GM12878 (cell line): ENCODE measurements at regions not wholly inside any gene's neighbourhood (a gene's known extent, or its start where the extent isn't known, plus 50 kb on each side); places are given as distances from the start of the nearest gene placed in this dataset.

ENCODE experiments used
- ATAC-seq: fragments of 200-7000 bp; cut with Tn5 transposase; 3 replicates; pipeline ENCODE4 v1.9.1; 2020; ENCODE audit warnings: mild to moderate bottlenecking, moderate library complexity
- BruUV-seq: library from RNA; stranded (reverse); fragments of 400-500 nt; replicated peaks from 2 replicates; lab custom pipeline; 2021; lab: Mats Ljungman, UMichigan
- CTCF ChIA-PET: fragments of 300-600 bp; sonication (Branson Sonifier 250); formaldehyde crosslinking; extraction: SDS; loops from one replicate; lab custom pipeline; 2021; ENCODE audit warnings: inconsistent platforms; lab: Yijun Ruan, JAX
- POLR2A ChIA-PET: fragments of 350-600 bp; formaldehyde crosslinking; extraction: SDS; loops from one replicate; lab custom pipeline; 2021; ENCODE audit warnings: inconsistent platforms; lab: Charles Lee
- RAD21 ChIA-PET: fragments of 300-600 bp; sonication (Branson Sonifier 250); formaldehyde crosslinking; loops from one replicate; lab custom pipeline; 2023; ENCODE audit warnings: antibody characterized with exemption; ENCODE audit not compliant: unreplicated experiment; lab: Charles Lee
- SMC1A ChIA-PET: fragments of 300-600 bp; sonication (Branson Sonifier 250); formaldehyde crosslinking; loops from one replicate; lab custom pipeline; 2023; ENCODE audit not compliant: unreplicated experiment, uncharacterized antibody; lab: Charles Lee
- DNase-seq: peaks from one replicate; pipeline ENCODE4 v3.0.0-alpha.2; 2011; ENCODE audit warnings: low read depth, low spot score
- FAIRE-seq: peaks from 3 replicates; lab custom pipeline; 2011; peaks lifted over from hg19 to GRCh38; lab: Jason Lieb, UNC
- H2AFZ ChIP-seq: 2 replicates; pipeline ENCODE4 v1.6.0; 2011; ENCODE audit warnings: low read depth, low read length, control low read depth; ENCODE audit not compliant: control insufficient read depth
- H3K27ac ChIP-seq: 2 replicates; pipeline ENCODE4 v1.5.1; 2011; ENCODE audit warnings: control low read depth; ENCODE audit not compliant: control insufficient read depth, insufficient read depth
- H3K27me3 ChIP-seq, 2 experiments: replicated peaks in 1 of 2; 2 replicates each; pipeline versions ENCODE4 v1.6.0 to v1.6.1; 2011; ENCODE audit warnings: low read length in 1 of 2; ENCODE audit not compliant: control insufficient read depth in 2 of 2, insufficient read depth in 2 of 2
- H3K36me3 ChIP-seq, 2 experiments: 2 replicates each; pipeline ENCODE4 v1.5.1; 2011; ENCODE audit warnings: low read length in 1 of 2; ENCODE audit not compliant: control insufficient read depth in 2 of 2, insufficient read depth in 2 of 2
- H3K4me1 ChIP-seq: 2 replicates; pipeline ENCODE4 v1.6.1; 2011; ENCODE audit warnings: mild to moderate bottlenecking, low read length, moderate library complexity, mixed read lengths; ENCODE audit not compliant: control insufficient read depth, insufficient read depth
- H3K4me2 ChIP-seq: 2 replicates; pipeline ENCODE4 v1.6.0; 2011; ENCODE audit warnings: control low read depth; ENCODE audit not compliant: control insufficient read depth, insufficient read depth
- H3K4me3 ChIP-seq: fragments of 200-600 bp; sonication (generic); 2 replicates; pipeline ENCODE4 v1.5.1; 2016
- H3K79me2 ChIP-seq: 2 replicates; pipeline ENCODE4 v1.6.0; 2011; ENCODE audit warnings: low read length; ENCODE audit not compliant: control insufficient read depth, insufficient read depth
- H3K9ac ChIP-seq: 2 replicates; pipeline ENCODE4 v1.8.0; 2011; ENCODE audit warnings: low read length, control low read depth, mixed read lengths; ENCODE audit not compliant: control insufficient read depth, insufficient read depth
- H3K9me3 ChIP-seq: replicated peaks from 3 replicates; pipeline ENCODE4 v1.5.1; 2011; ENCODE audit warnings: mild to moderate bottlenecking, low read length; ENCODE audit not compliant: control insufficient read depth, insufficient read depth
- H4K20me1 ChIP-seq: 2 replicates; pipeline ENCODE4 v1.6.0; 2011; ENCODE audit not compliant: control insufficient read depth, insufficient read depth
- ATF7 ChIP-seq: fragments of 450-650 bp; IDR thresholded peaks from 2 replicates; pipeline ENCODE4 v1.6.1; 2016; ENCODE audit warnings: low read depth, mild to moderate bottlenecking
- CHD4 ChIP-seq: fragments of 200-600 bp; sonication (generic); IDR thresholded peaks from 2 replicates; pipeline ENCODE4 v1.6.1; 2016; ENCODE audit warnings: mild to moderate bottlenecking
- RAD21 ChIP-seq: IDR thresholded peaks from 2 replicates; pipeline ENCODE4 v1.6.1; 2011; ENCODE audit warnings: mild to moderate bottlenecking, low read depth, low read length, moderate library complexity; ENCODE audit not compliant: insufficient read depth
- SP1 ChIP-seq: IDR thresholded peaks from one replicate; pipeline ENCODE4 v1.6.1; 2011; ENCODE audit warnings: low read depth, low read length
- SUZ12 ChIP-seq: fragments of 200-600 bp; sonication (generic); IDR thresholded peaks from one replicate; pipeline ENCODE4 v1.6.1; 2018; ENCODE audit warnings: antibody characterized with exemption, mild to moderate bottlenecking; ENCODE audit not compliant: unreplicated experiment
- ZNF592 ChIP-seq: fragments of 450-650 bp; IDR thresholded peaks from 2 replicates; pipeline ENCODE4 v1.6.1; 2017; ENCODE audit warnings: mild to moderate bottlenecking, moderate library complexity
- WGBS: methylation state at CpG from one replicate; pipeline ENCODE4 v1.1.6; 2016; ENCODE audit warnings: low lambda C conversion rate; ENCODE audit not compliant: insufficient replicate concordance, insufficient coverage; ENCODE audit errors: missing lambda C conversion rate; 5-methylcytosine and 5-hydroxymethylcytosine counted together
- in situ Hi-C: fragments of 300-500 bp; cut with MboI; formaldehyde crosslinking; loops from 9 replicates; pipeline ENCODE4 v1.14.3; 2018; ENCODE audit warnings: mixed read lengths
- intact Hi-C: fragments of 100-400 bp; cut with micrococcal nuclease; formaldehyde crosslinking; loops from one replicate; pipeline ENCODE4 v1.14.2; 2022; ENCODE audit not compliant: unreplicated experiment

- TF ChIP-seq SUZ12 (no peak), ATF7 (no peak), CHD4 (no peak), RAD21 (no peak), SP1 (no peak)
Measured at GRCh38 chr4:114527170-114527569, 71.4 kb upstream of the UGT8 start (continued).

GRCh38 chr4:114527637-114528036 is 71.0 kb upstream of the UGT8 start:
- Histone ChIP-seq H2AFZ (no peak overlapping the region), H3K27me3 (no peaks in the 10 kb centered on the region), H3K36me3 (no peaks in the 10 kb centered on the region), H3K9ac (no peak overlapping the region), H3K27ac (no peak overlapping the region), H3K4me1 (no peaks in the 10 kb centered on the region), H3K4me2 (no peak overlapping the region), H3K9me3 (no peaks in the 10 kb centered on the region), H4K20me1 (no peaks in the 10 kb centered on the region), H3K79me2 (no peaks in the 10 kb centered on the region), H3K4me3 (no peak overlapping the region)
- ChIA-PET CTCF (no interaction called here), RAD21 (no interaction called here), SMC1A (no interaction called here), POLR2A (no interaction called here)
- no TSS peak for BruUV-seq
- DNase-seq, result no peak
- no peak for TF ChIP-seq ZNF592
- intact Hi-C loops (no loop called here), in situ Hi-C loops (no loop called here)
- WGBS, result 0% methylated on average over 2 of the region's 2 CpGs
- ATAC-seq, result no peak
- FAIRE-seq, result no peak
